DMS153 (cell line): ENCODE measurements at regions not wholly inside any gene's neighbourhood (a gene's known extent, or its start where the extent isn't known, plus 50 kb on each side); places are given as distances from the start of the nearest gene placed in this dataset.

Experiments used
- DNase-seq: peaks from one replicate; lab custom pipeline; 2025; lab: John Stamatoyannopoulos, UW

GRCh38 chr3:124177071-124177470 is 185.1 kb upstream of the ROPN1 start:
- DNase-seq, result no peak

- no peak for DNase-seq
Measured at GRCh38 chr3:124178531-124178930, 186.6 kb upstream of the ROPN1 start.

GRCh38 chr3:124200407-124200806 is 208.5 kb upstream of the ROPN1 start:
- no peak for DNase-seq

GRCh38 chr3:124201226-124201625 is 209.3 kb upstream of the ROPN1 start:
- no peak for DNase-seq

GRCh38 chr3:124201786-124202185 is 209.9 kb upstream of the ROPN1 start:
- DNase-seq, result no peak

- DNase-seq, result no peak
Measured at GRCh38 chr3:124202754-124203153, 210.8 kb upstream of the ROPN1 start.

- DNase-seq, result no peak
Measured at GRCh38 chr3:124203292-124203691, 211.4 kb upstream of the ROPN1 start.

GRCh38 chr3:124206225-124207055 is 214.5 kb upstream of the ROPN1 start:
- DNase-seq, result no peak

- DNase-seq, result no peak
Measured at GRCh38 chr3:124207077-124207476, 215.2 kb upstream of the ROPN1 start.

GRCh38 chr3:124207873-124208485 is 216.1 kb upstream of the ROPN1 start:
- no peak for DNase-seq

GRCh38 chr3:124209426-124209825 is 217.5 kb upstream of the ROPN1 start:
- DNase-seq, result no peak

GRCh38 chr3:124210899-124211298 is 219.0 kb upstream of the ROPN1 start:
- no peak for DNase-seq

GRCh38 chr3:124213641-124214040 is 221.7 kb upstream of the ROPN1 start:
- DNase-seq, result no peak

GRCh38 chr3:124217542-124217941 is 225.6 kb upstream of the ROPN1 start:
- no peak for DNase-seq

- DNase-seq, result peak; percentile 81
Measured at GRCh38 chr3:124221422-124221821, 229.5 kb upstream of the ROPN1 start.

GRCh38 chr3:124223853-124224252 is 231.9 kb upstream of the ROPN1 start:
- DNase-seq, result no peak

GRCh38 chr3:124227150-124227630 is 235.3 kb upstream of the ROPN1 start:
- no peak for DNase-seq

- no peak for DNase-seq
Measured at GRCh38 chr3:124229420-124229819, 237.5 kb upstream of the ROPN1 start.

GRCh38 chr3:124229836-124230235 is 237.9 kb upstream of the ROPN1 start:
- DNase-seq, result no peak

GRCh38 chr3:124230432-124230831 is 238.5 kb upstream of the ROPN1 start:
- DNase-seq, result no peak

- DNase-seq, result no peak
Measured at GRCh38 chr3:124230998-124231397, 239.1 kb upstream of the ROPN1 start.

GRCh38 chr3:124234852-124235252 is 242.9 kb upstream of the ROPN1 start:
- DNase-seq, result no peak

- no peak for DNase-seq
Measured at GRCh38 chr3:124235446-124235845, 243.5 kb upstream of the ROPN1 start.
